Activated CD4-positive, alpha-beta memory T cell treated with anti-CD3 and anti-CD28 coated beads, Interleukin-2, amount 10 ng/mL, durations not matched to agents 7 days and 5 days (primary cell): ENCODE measurements at regions not wholly inside any gene's neighbourhood (a gene's known extent, or its start where the extent isn't known, plus 50 kb on each side); places are given as distances from the start of the nearest gene placed in this dataset.

Source experiments
- CTCF ChIA-PET: fragments of 350-600 bp; sonication (Branson Sonifier 250); formaldehyde crosslinking; loops from one replicate; lab custom pipeline; 2021; ENCODE audit warnings: antibody characterized with exemption, inconsistent platforms; lab: Charles Lee
- POLR2A ChIA-PET: fragments of 350-600 bp; sonication (Branson Sonifier 250); formaldehyde crosslinking; loops from one replicate; lab custom pipeline; 2021; ENCODE audit warnings: antibody characterized with exemption; lab: Charles Lee
- DNase-seq: peaks from one replicate; pipeline ENCODE4 v3.0.0-alpha.2; 2020
- H3K27ac Mint-ChIP-seq: one replicate; pipeline ENCODE4 v1.8.0; 2021; ENCODE audit warnings: mild to moderate bottlenecking, mixed read lengths
- H3K27me3 Mint-ChIP-seq: one replicate; pipeline ENCODE4 v1.8.0; 2021; ENCODE audit warnings: mixed read lengths
- H3K36me3 Mint-ChIP-seq: one replicate; pipeline ENCODE4 v1.8.0; 2021; ENCODE audit warnings: low read depth, mixed read lengths
- H3K4me1 Mint-ChIP-seq: one replicate; pipeline ENCODE4 v1.8.0; 2021; ENCODE audit warnings: mixed read lengths
- H3K4me3 Mint-ChIP-seq: one replicate; pipeline ENCODE4 v1.8.0; 2021; ENCODE audit warnings: mild to moderate bottlenecking, mixed read lengths
- H3K9me3 Mint-ChIP-seq: one replicate; pipeline ENCODE4 v1.8.0; 2021; ENCODE audit warnings: mixed read lengths

DNA sequence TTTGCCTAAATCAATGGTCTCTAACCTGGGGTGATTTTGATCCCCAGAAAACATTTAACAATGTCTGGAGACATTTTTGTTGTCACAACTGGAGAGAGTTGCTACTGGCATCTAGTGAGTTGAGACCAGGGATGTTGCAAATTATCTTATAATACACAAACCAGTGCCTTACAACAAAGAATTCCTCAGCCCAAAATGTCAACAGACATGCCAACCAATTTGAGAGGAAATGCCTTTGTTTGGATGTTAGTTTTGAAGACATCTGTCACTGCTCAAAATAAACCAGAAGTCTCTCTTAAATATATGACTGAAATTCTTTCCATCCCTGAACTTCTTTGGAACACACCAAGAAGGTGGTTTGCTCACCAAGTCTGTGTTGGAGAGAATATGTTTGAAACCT is 336.9 kb upstream of the ATP2B1 start:
- ChIA-PET POLR2A (no interaction called here), CTCF (no interaction called here)
- DNase-seq, result no peak
- peaks cover 6% of the 10 kb centered on the region for H3K36me3 Mint-ChIP-seq
- no peaks in the 10 kb centered on the region for H3K27me3 Mint-ChIP-seq
- peaks cover 23% of the 10 kb centered on the region for H3K4me1 Mint-ChIP-seq
- no peak overlapping the region for H3K27ac Mint-ChIP-seq
- no peak overlapping the region for H3K4me3 Mint-ChIP-seq
- H3K9me3 Mint-ChIP-seq, result peaks cover 18% of the 10 kb centered on the region

DNA sequence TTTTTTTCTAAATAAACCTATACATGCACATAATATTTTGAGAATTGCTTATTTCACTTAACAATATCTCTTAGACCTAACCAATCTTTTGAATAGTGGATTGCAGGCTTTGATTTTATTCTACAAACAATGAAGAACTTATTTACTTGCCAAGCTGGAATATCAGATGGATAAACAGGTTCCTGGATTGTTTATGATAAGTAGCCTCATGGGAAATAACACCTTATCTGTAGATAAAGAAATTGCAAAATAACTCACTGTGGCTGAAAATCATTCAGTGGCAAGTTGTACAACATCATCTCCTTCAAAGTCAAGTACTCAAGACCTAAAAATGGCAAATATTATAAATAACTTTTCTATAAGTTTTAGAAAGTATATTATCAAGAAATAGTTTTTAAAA is 335.4 kb upstream of the ATP2B1 start:
- H3K9me3 Mint-ChIP-seq, result peaks cover 18% of the 10 kb centered on the region
- no peak for DNase-seq
- ChIA-PET POLR2A (no interaction called here), CTCF (no interaction called here)
- H3K4me1 Mint-ChIP-seq, result peaks cover 23% of the 10 kb centered on the region
- H3K4me3 Mint-ChIP-seq, result no peak overlapping the region
- H3K36me3 Mint-ChIP-seq, result peaks cover 6% of the 10 kb centered on the region
- H3K27me3 Mint-ChIP-seq, result no peaks in the 10 kb centered on the region
- no peak overlapping the region for H3K27ac Mint-ChIP-seq

DNA sequence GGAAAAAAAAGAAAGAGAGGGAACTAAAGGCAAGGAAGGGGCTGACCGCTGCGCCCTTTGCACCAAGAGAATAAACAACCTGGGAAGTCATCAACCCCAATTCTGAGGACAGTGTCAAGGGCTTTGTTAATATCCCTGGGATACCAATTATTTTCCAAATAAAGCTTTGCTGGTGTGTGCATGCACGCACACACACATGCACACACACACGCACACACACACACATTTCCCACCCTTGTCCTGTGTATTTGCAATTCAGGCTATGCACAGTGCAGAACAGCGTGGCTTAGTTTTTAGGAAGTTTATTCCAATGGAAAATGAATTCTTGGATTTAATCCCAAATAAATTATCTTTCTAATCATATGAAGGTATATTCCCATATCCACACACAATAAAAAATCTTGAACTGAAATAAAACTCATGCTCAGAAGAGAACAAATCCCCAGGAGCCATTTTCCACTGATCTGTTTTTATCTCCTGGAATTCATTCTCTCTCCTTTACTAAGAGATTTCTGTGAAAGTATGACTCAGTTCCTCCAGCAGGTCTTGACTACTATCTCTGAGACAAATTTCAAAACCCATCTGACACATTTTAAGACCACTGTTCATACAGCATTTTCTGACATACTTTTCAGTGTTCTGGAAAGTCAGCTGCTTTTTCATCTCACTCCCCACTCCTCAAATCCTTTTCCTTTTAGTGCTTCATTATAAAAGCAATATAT is 334.4 kb upstream of the ATP2B1 start:
- CTCF ChIA-PET, result no interaction called here
- no peak overlapping the region for H3K27ac Mint-ChIP-seq
- H3K9me3 Mint-ChIP-seq, result peaks cover 18% of the 10 kb centered on the region

DNA sequence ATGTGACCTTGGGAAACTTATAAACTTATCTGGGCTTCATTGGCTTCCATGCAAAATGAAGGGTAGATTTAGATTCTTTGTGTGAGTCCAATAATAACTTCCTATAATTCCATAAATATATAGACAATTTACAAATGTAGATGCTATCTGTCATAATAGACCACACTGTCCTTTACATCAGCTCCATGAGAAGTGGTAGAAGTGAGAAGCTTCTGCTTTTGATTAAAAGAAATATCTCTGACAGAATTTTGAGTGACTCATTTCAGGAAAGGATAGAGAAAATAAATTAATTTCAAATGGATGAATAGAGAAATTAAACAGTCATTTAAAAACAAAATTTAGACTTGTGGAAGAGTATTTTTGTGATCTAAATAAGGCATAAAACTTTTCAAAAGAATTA is 329.7 kb upstream of the ATP2B1 start:
- peaks cover 27% of the 10 kb centered on the region for H3K4me1 Mint-ChIP-seq
- ChIA-PET POLR2A (no interaction called here), CTCF (no interaction called here)
- H3K27me3 Mint-ChIP-seq, result no peaks in the 10 kb centered on the region
- peaks cover 6% of the 10 kb centered on the region for H3K36me3 Mint-ChIP-seq
- no peak overlapping the region for H3K27ac Mint-ChIP-seq
- peaks cover 12% of the 10 kb centered on the region for H3K9me3 Mint-ChIP-seq
- DNase-seq, result no peak
- H3K4me3 Mint-ChIP-seq, result no peak overlapping the region

More for the DNA sequence above, 334.4 kb upstream of the ATP2B1 start:
- Mint-ChIP-seq H3K4me1 (peaks cover 23% of the 10 kb centered on the region), H3K36me3 (peaks cover 6% of the 10 kb centered on the region), H3K4me3 (no peak overlapping the region), H3K27me3 (no peaks in the 10 kb centered on the region)
- DNase-seq, result no peak
- POLR2A ChIA-PET, result no interaction called here

DNA sequence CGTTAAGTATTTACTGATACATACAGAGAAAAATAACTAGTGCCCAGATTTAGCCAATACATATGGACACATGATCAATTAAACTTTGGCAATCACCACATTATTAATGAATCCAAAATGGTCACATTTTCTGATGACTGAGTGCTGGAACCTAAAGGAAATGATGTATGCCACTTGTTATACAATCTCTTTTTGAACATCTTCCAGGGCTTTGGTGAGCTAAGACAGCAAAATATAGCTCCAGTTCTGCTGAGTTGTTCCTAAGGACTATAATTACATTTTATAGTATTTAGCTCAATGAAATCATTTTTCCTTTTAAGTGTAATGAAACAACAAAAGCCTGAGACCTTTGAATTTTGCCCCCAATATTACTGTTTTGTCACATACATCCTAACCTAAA is 329.1 kb upstream of the ATP2B1 start:
- H3K4me1 Mint-ChIP-seq, result peaks cover 21% of the 10 kb centered on the region
- no peak overlapping the region for H3K27ac Mint-ChIP-seq
- ChIA-PET CTCF (no interaction called here), POLR2A (no interaction called here)
- DNase-seq, result no peak
- H3K4me3 Mint-ChIP-seq, result no peak overlapping the region
- peaks cover 6% of the 10 kb centered on the region for H3K36me3 Mint-ChIP-seq
- H3K27me3 Mint-ChIP-seq, result no peaks in the 10 kb centered on the region
- peaks cover 12% of the 10 kb centered on the region for H3K9me3 Mint-ChIP-seq

DNA sequence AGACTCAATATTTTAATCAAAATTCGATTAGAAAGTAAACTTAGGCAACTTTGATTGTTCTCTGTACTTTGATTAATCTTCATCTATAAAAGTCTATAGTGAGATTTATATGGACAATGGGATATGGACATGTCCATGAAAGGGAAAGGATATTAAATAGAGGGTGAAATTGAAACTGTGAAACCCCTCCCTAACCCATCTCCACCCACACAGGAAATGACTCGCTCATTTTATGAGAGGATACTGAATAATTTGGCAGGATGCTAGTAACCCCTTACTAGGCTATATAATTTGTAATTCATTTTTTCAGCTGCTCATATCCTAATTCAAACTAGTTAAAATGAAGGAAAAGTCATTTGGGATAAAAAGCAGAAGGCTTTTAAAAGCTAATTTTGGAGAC is 328.0 kb upstream of the ATP2B1 start:
- POLR2A ChIA-PET, result no interaction called here
- Mint-ChIP-seq H3K4me3 (no peak overlapping the region), H3K27me3 (no peaks in the 10 kb centered on the region), H3K9me3 (peaks cover 5% of the 10 kb centered on the region), H3K27ac (no peak overlapping the region), H3K36me3 (no peaks in the 10 kb centered on the region), H3K4me1 (peaks cover 17% of the 10 kb centered on the region)
- CTCF ChIA-PET, result no interaction called here
- no peak for DNase-seq

DNA sequence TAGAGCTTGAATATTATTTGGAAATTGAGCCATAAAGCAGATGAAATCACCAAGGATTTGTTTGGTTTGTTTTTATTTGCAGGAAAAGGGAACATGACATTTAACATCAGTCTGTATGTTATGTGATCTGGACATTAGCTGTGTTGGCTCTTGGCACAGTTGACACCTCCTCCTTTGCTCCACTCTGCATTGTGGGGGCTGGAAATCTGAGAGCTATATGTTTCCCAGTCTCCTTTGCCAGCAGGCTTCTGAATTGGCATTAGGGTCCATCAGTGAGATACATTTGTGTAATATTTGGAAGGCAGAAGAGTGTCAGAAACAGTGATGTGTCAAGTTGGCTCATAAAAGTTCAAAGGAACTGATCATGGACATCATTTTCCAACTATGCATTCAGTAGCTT is 322.1 kb upstream of the ATP2B1 start:
- no peaks in the 10 kb centered on the region for H3K27me3 Mint-ChIP-seq
- no peak overlapping the region for H3K27ac Mint-ChIP-seq
- POLR2A ChIA-PET, result no interaction called here
- peaks cover 11% of the 10 kb centered on the region for H3K4me1 Mint-ChIP-seq
- CTCF ChIA-PET, result no interaction called here
- H3K4me3 Mint-ChIP-seq, result no peak overlapping the region
- no peaks in the 10 kb centered on the region for H3K36me3 Mint-ChIP-seq
- H3K9me3 Mint-ChIP-seq, result peaks cover 3% of the 10 kb centered on the region
- no peak for DNase-seq

DNA sequence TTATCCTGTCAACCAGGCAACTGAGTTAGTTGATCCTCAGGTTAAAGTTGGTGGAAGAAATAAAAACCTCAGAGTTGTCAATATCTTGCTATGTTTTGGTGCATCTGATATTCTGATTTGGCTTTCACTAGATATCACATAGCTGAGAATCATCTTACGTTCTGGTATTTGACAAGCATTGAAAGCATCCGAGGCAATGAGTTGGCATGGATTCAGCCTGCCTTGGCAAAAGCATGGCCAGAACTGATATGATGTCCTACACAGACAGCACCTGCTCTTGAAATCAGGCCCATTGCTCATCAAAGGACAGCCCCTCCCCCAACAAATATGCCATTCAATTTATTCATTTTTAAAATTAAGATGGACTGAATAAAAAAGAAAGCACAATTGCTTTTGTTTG is 320.7 kb upstream of the ATP2B1 start:
- H3K27me3 Mint-ChIP-seq, result no peaks in the 10 kb centered on the region
- H3K9me3 Mint-ChIP-seq, result no peaks in the 10 kb centered on the region
- H3K4me1 Mint-ChIP-seq, result peaks cover 11% of the 10 kb centered on the region
- DNase-seq, result no peak
- CTCF ChIA-PET, result interaction anchor here (0.6 to 1.0 kb wide), 2 partner anchors 11 to 93 kb away, joined by 3 to 4 read pairs; no protein-coding TSS in a partner anchor
- H3K27ac Mint-ChIP-seq, result no peak overlapping the region
- POLR2A ChIA-PET, result no interaction called here
- H3K4me3 Mint-ChIP-seq, result no peak overlapping the region
- no peaks in the 10 kb centered on the region for H3K36me3 Mint-ChIP-seq

DNA sequence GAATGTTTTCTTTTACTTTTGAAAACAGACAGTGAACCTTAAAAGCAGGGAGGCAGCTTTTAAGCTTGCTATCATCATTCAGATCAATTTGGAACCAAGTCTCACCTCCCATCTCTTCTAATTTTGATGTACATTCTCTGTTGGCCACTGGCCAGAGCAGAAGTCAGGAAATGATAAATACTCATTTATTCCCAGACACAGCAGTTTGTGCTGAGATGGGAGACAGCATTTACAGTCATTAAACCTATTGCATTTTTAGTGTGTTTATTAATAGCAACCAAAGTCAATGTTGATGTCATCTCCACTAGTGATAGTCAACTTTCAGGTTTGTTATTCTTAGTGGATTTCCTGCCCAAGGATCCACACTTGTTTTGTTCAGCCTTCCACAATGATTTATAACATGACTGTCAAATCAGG is 320.0 kb upstream of the ATP2B1 start:
- Mint-ChIP-seq H3K27ac (no peak overlapping the region), H3K27me3 (no peaks in the 10 kb centered on the region), H3K9me3 (no peaks in the 10 kb centered on the region), H3K4me3 (no peak overlapping the region), H3K4me1 (peaks cover 11% of the 10 kb centered on the region), H3K36me3 (no peaks in the 10 kb centered on the region)
- no peak for DNase-seq
- CTCF ChIA-PET, result no interaction called here
- POLR2A ChIA-PET, result no interaction called here

DNA sequence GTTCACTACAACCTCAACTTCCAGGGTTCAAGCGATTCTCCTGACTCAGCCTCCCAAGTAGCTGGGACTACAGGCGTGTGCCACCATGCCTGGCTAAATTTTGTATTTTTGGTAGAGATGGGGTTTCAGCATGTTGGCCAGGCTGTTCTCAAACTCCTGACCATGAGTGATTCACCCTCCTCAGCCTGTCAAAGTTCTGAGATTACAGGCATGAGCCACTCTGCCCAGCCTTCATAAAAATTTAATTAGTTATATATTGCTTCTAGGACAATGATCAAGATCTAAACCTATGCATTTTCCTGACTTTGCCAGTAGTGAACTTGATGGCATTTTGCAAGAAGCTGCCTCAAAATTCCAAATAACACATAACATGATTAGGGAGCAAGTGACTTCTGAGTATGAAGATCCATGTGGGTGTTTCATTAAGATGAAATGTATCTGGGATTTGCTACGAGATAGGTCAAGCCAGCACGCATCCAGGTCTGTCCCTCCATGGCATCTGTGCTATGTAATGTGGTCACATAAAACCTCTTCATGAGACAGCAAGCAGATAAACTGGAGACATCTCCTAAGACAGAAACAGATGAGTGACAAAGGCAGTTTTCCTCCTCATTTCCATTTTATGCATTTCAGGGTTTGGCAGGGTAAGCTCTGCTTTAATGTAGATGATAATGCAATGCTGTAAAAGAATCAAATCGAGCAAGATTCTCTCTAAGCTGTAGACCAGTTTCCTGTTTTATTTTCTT is 319.4 kb upstream of the ATP2B1 start:
- Mint-ChIP-seq H3K36me3 (no peaks in the 10 kb centered on the region), H3K4me3 (no peak overlapping the region), H3K27me3 (no peaks in the 10 kb centered on the region), H3K27ac (no peak overlapping the region), H3K4me1 (peaks cover 11% of the 10 kb centered on the region), H3K9me3 (no peaks in the 10 kb centered on the region)
- ChIA-PET POLR2A (no interaction called here), CTCF (no interaction called here)
- no peak for DNase-seq

DNA sequence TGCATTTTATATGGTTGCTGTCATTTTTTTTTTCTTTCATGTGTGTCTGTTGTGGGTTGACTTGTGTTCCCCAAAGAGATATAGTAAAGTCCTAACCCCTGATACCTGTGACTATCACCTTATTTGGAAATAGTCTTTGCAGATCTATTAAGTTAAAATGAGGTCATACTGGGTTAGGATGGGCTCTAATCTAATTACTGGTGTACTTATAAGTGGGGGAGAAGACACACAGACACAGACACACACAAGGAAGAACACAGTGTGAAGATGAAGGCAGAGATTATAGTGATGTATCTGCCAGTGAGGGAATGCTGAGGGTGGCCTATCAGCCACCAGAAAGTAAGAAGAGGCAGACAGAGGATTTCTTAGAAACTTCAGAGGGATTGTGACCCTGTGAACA is 318.4 kb upstream of the ATP2B1 start:
- no peaks in the 10 kb centered on the region for H3K9me3 Mint-ChIP-seq
- DNase-seq, result no peak
- no peaks in the 10 kb centered on the region for H3K27me3 Mint-ChIP-seq
- peaks cover 11% of the 10 kb centered on the region for H3K4me1 Mint-ChIP-seq
- H3K36me3 Mint-ChIP-seq, result no peaks in the 10 kb centered on the region
- no peak overlapping the region for H3K27ac Mint-ChIP-seq
- ChIA-PET POLR2A (no interaction called here), CTCF (no interaction called here)
- no peak overlapping the region for H3K4me3 Mint-ChIP-seq

DNA sequence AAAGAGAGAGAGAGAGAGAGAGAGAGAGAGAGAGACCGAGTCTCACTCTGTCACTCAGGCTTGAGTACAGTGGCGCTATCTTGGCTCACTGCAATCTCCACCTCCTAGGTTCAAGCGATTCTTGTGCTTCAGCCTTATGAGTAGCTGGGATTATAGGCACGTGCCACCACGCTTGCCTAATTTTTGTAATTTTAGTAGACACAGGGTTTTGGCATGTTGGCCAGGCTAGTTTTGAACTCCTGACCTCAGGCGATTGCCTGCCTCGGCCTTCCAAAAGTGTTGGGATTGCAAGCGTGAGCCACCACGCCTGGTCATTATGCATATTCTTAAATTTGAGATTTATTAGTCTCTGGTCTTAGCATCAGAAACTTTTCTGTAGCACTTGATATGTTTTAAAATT is 317.9 kb upstream of the ATP2B1 start:
- H3K36me3 Mint-ChIP-seq, result no peaks in the 10 kb centered on the region
- no peak for DNase-seq
- ChIA-PET CTCF (no interaction called here), POLR2A (no interaction called here)
- H3K4me1 Mint-ChIP-seq, result peaks cover 11% of the 10 kb centered on the region
- H3K4me3 Mint-ChIP-seq, result no peak overlapping the region
- H3K27ac Mint-ChIP-seq, result no peak overlapping the region
- no peaks in the 10 kb centered on the region for H3K27me3 Mint-ChIP-seq
- H3K9me3 Mint-ChIP-seq, result no peaks in the 10 kb centered on the region

DNA sequence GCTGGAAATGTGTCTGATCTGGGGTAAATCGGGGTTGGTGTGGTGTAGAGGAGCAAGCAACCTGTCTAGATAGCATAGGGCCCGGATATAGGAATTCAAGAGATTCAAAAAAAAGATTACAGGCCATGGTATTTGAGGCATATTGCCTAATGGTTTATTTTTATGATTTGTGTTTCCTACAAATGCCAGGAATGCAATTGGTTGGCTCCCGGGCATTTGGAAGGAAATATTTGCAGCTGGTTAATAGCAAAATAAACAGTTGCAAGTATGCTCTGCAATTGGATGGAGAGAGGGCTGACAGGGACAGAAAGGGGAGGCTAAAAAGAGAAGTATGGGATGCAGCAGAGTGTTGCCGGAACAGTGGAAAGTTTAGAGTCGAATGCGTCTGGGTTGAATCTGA is 315.6 kb upstream of the ATP2B1 start:
- ChIA-PET POLR2A (no interaction called here), CTCF (no interaction called here)
- Mint-ChIP-seq H3K4me1 (peaks cover 11% of the 10 kb centered on the region), H3K27ac (no peak overlapping the region), H3K36me3 (no peaks in the 10 kb centered on the region), H3K27me3 (no peaks in the 10 kb centered on the region), H3K4me3 (no peak overlapping the region), H3K9me3 (no peaks in the 10 kb centered on the region)
- DNase-seq, result no peak
